Body of pancreas (tissue), 4 donors: ENCODE measurements at regions not wholly inside any gene's neighbourhood (a gene's known extent, or its start where the extent isn't known, plus 50 kb on each side); places are given as distances from the start of the nearest gene placed in this dataset.

Source experiments
- CTCF ChIP-seq, 7 experiments: fragments of 450-650 bp in 4 of 7; fragments of 200-600 bp in 3 of 7; sonication (generic) in 3 of 7; IDR thresholded peaks; one replicate each; pipeline ENCODE4 v1.5.1; 2016 to 2019; ENCODE audit warnings: antibody characterized with exemption in 7 of 7
- POLR2A ChIP-seq, 3 donors: fragments of 450-650 bp; IDR thresholded peaks; one replicate each; pipeline ENCODE4 v1.6.1; 2016; ENCODE audit warnings: antibody characterized with exemption in 3 of 3, mild to moderate bottlenecking in 2 of 3

- TF ChIP-seq POLR2A (IDR thresholded peaks at IDR 0.05): no peak
- no peak for TF ChIP-seq CTCF (IDR thresholded peaks at IDR 0.05)
Measured at GRCh38 chr10:128500642-128501041, 374.4 kb upstream of the MKI67 start.
